ENCODE measurements at regions not wholly inside any gene's neighbourhood (a gene's known extent, or its start where the extent isn't known, plus 50 kb on each side); places are given as distances from the start of the nearest gene placed in this dataset.

GRCh38 chr3:165981318-165981717 is 144.1 kb upstream of the BCHE start:
- no peak for TF ChIP-seq EZH2 (IDR thresholded peaks at IDR 0.05; ENCODE audit: low read length, missing control alignments)
- no peak for TF ChIP-seq CTCF (conservative IDR thresholded peaks at IDR 0.05 in 1 of 2, IDR thresholded peaks at IDR 0.05 in 1 of 2; ENCODE audit: low read depth in 1 of 2, low read length in 2 of 2)
